Heart left ventricle (tissue), 16 donors: ENCODE measurements at regions not wholly inside any gene's neighbourhood (a gene's known extent, or its start where the extent isn't known, plus 50 kb on each side); places are given as distances from the start of the nearest gene placed in this dataset.

ENCODE experiments used
- ATAC-seq, 4 donors: fragments of 200-7000 bp; cut with Tn5 transposase; one replicate each; pipeline ENCODE4 v1.9.1; 2020 to 2022; ENCODE audit warnings: moderate library complexity in 4 of 4, mild to moderate bottlenecking in 3 of 4, moderate number of reproducible peaks in 1 of 4
- DNase-seq, 5 donors: peaks; one replicate each; pipeline ENCODE4 v3.0.0-alpha.2; 2020
- H3K27ac ChIP-seq, 12 donors: fragments of 200-600 bp; sonication (generic) in 4 of 12; one replicate each; pipeline versions ENCODE4 v1.5.0 to v1.8.0; 2016 to 2022; ENCODE audit warnings: mild to moderate bottlenecking in 2 of 12
- H3K27me3 ChIP-seq, 9 donors: fragments of 200-600 bp; sonication (generic) in 2 of 9; one replicate each; pipeline versions ENCODE4 v1.5.1 to v1.8.0; 2016 to 2022; ENCODE audit warnings: mild to moderate bottlenecking in 3 of 9
- H3K36me3 ChIP-seq, 9 donors: fragments of 200-600 bp; sonication (generic) in 2 of 9; one replicate each; pipeline versions ENCODE4 v1.5.0 to v1.8.0; 2018 to 2022; ENCODE audit warnings: mild to moderate bottlenecking in 2 of 9
- H3K4me1 ChIP-seq, 12 donors: fragments of 200-600 bp; sonication (generic) in 4 of 12; one replicate each; pipeline versions ENCODE4 v1.5.0 to v1.8.0; 2016 to 2022; ENCODE audit warnings: mild to moderate bottlenecking in 3 of 12
- H3K4me3 ChIP-seq, 12 donors: fragments of 200-600 bp; sonication (generic) in 4 of 12; one replicate each; pipeline versions ENCODE4 v1.5.0 to v1.8.0; 2017 to 2022; ENCODE audit warnings: mild to moderate bottlenecking in 9 of 12, moderate library complexity in 4 of 12
- H3K9me3 ChIP-seq, 12 donors: fragments of 200-600 bp; sonication (generic) in 4 of 12; one replicate each; pipeline versions ENCODE4 v1.5.0 to v1.8.0; 2016 to 2022; ENCODE audit warnings: mild to moderate bottlenecking in 1 of 12
- CTCF ChIP-seq, 12 donors: fragments of 200-600 bp; sonication (generic) in 4 of 12; IDR thresholded peaks; one replicate each; pipeline versions ENCODE4 v1.5.0 to v1.8.0; 2018 to 2022; ENCODE audit warnings: antibody characterized with exemption in 12 of 12, mild to moderate bottlenecking in 5 of 12
- POLR2A ChIP-seq, 2 donors: fragments of 450-650 bp; IDR thresholded peaks; one replicate each; pipeline ENCODE4 v1.6.1; 2017; ENCODE audit warnings: antibody characterized with exemption in 2 of 2, mild to moderate bottlenecking in 2 of 2, moderate library complexity in 2 of 2
- WGBS, 4 donors: extraction: QIAGEN DNeasy Blood & Tissue Kit in 2 of 4; methylation state at CpG; one replicate each; pipeline versions ENCODE4 v1.1.5 to v1.1.7; 2013 to 2018; 5-methylcytosine and 5-hydroxymethylcytosine counted together
- intact Hi-C, 10 donors: fragments of 100-400 bp; cut with DNase I; formaldehyde crosslinking; loops; one replicate each; pipeline versions ENCODE4 v1.11.1 to v1.14.2; 2022
- donor health status: ischemic (EF 13 %, LVEDD 7.1; RV severe dilation, severe dysfunction).
- donor health status: healthy with polysubstance abuse.
- donor health status: DM: no; HTN: yes; CAD: no.
- donor health status: DM: no; HTN: no; CAD: no.
- donor health status: ischemic (EF 25% LVEDD 6.9; RV normal size, moderate dysfunction).
- donor health status: ischemic (EF 25% LVEDD 5.7; RV mildly dilated, moderate dysfunction).
- donor health status: healthy.
- donor health status: DM: yes; HTN: yes; CAD: no.
- donor health status: ischemic (EF 35%, LVEDD 5.7; RV mildly dilated, moderate dysfunction).
- donor health status: nonischemic (EF 11% LVEDD 7.7; RV severe dilation, severe dysfunction).
- donor health status: DM: yes; HTN: yes; CAD: no.
- donor health status: PGD.
- donor health status: ischemic (EF 29% LVEDD 5.4; RV normal size, mild dysfunction).
- donor health status: nonischemic (EF 23%, LVEDD 6.1; RV moderate dilation, normal function).

- intact Hi-C loops, result no loop called here
- DNase-seq, result no peak
- TF ChIP-seq CTCF (IDR thresholded peaks at IDR 0.05), result no peak
- TF ChIP-seq POLR2A (IDR thresholded peaks at IDR 0.05), result no peak
- WGBS, 4 donors, result 73 to 89% (median 76%) methylated on average over 1 of the region's 1 CpG
- Histone ChIP-seq H3K36me3 (no peaks in the 10 kb centered on the region), H3K4me3 (no peak overlapping the region), H3K9me3 (no peaks in the 10 kb centered on the region), H3K27ac (no peak overlapping the region), H3K27me3 (no peaks in the 10 kb centered on the region), H3K4me1 (no peaks in the 10 kb centered on the region)
- no peak for ATAC-seq
Observed at GRCh38 chr5:164722702-164723101, 1217.3 kb downstream of the MAT2B start.

GRCh38 chr5:164727012-164727411 lies 1221.6 kb downstream of the MAT2B start:
- ATAC-seq (no peak), DNase-seq (no peak)
- no peak for TF ChIP-seq CTCF (IDR thresholded peaks at IDR 0.05)
- no peak for TF ChIP-seq POLR2A (IDR thresholded peaks at IDR 0.05)
- 72 to 83% (median 79%) methylated on average over 2 of the region's 2 CpGs for WGBS, 4 donors
- H3K27ac ChIP-seq, result no peak overlapping the region
- no peak overlapping the region for H3K4me3 ChIP-seq
- no peaks in the 10 kb centered on the region for H3K9me3 ChIP-seq
- H3K27me3 ChIP-seq, result no peaks in the 10 kb centered on the region
- no peaks in the 10 kb centered on the region for H3K4me1 ChIP-seq
- no peaks in the 10 kb centered on the region for H3K36me3 ChIP-seq
- intact Hi-C loops, result no loop called here

- Histone ChIP-seq H3K9me3 (peaks cover 0 to 7% (median 0%) of the 10 kb centered on the region in 12 donors), H3K4me3 (no peak overlapping the region), H3K27me3 (no peaks in the 10 kb centered on the region), H3K4me1 (no peaks in the 10 kb centered on the region), H3K27ac (no peak overlapping the region), H3K36me3 (no peaks in the 10 kb centered on the region)
- TF ChIP-seq POLR2A (IDR thresholded peaks at IDR 0.05) (no peak), CTCF (IDR thresholded peaks at IDR 0.05) (no peak)
- intact Hi-C loops, result no loop called here
- no peak for DNase-seq
- no peak for ATAC-seq
- 81 to 89% (median 83%) methylated on average over 3 of the region's 3 CpGs for WGBS, 4 donors
Observed at GRCh38 chr5:164728733-164729132, 1223.3 kb downstream of the MAT2B start.

- DNase-seq (no peak), ATAC-seq (no peak)
- TF ChIP-seq CTCF (IDR thresholded peaks at IDR 0.05), result no peak
- TF ChIP-seq POLR2A (IDR thresholded peaks at IDR 0.05), result no peak
- intact Hi-C loops, result no loop called here
- Histone ChIP-seq H3K27me3 (no peaks in the 10 kb centered on the region), H3K27ac (no peak overlapping the region), H3K9me3 (peaks cover 0 to 18% (median 0%) of the 10 kb centered on the region in 12 donors), H3K36me3 (no peaks in the 10 kb centered on the region), H3K4me3 (no peak overlapping the region), H3K4me1 (no peaks in the 10 kb centered on the region)
Observed at GRCh38 chr5:164735334-164735733, 1229.9 kb downstream of the MAT2B start.
